ENCODE measurements at regions not wholly inside any gene's neighbourhood (a gene's known extent, or its start where the extent isn't known, plus 50 kb on each side); places are given as distances from the start of the nearest gene placed in this dataset.
A peak's percentile ranks its signal among the peaks of the same experiment; 100 is the strongest.
"Not testable (repeated sequence)": the region's sequence is repeated elsewhere in the genome, so short reads cannot be mapped to it uniquely, and the experiment has no call there.

DNA sequence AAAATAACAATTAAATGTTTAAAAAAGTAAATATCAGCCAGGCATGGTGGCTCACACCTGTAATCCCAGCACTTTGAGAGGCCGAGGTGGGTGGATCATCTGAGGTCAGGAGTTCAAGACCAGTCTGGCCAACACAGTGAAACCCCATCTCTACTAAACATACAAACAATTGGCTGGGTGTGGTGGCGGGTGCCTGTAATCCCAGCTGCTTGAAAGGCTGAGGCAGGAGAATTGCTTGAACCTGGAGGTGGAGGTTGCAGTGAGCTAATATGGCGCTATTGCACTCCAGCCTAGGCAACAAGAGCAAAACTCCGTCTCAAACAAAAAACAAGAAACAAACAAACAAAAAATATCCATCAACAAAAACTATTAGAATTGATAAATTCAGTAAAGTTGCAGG is 77.5 kb downstream of the SNX5 start:
- H3K27ac Mint-ChIP-seq; DNase-seq (ENCODE audit: low spot score in 2 of 2, unreplicated experiment in 2 of 2); H3K4me3 Mint-ChIP-seq; H3K36me3 Mint-ChIP-seq; H3K4me1 Mint-ChIP-seq; H3K27me3 Mint-ChIP-seq (ENCODE audit: low read depth): not testable (repeated sequence)
- peaks cover 37% of the 10 kb centered on the region for H3K9me3 Mint-ChIP-seq

DNA sequence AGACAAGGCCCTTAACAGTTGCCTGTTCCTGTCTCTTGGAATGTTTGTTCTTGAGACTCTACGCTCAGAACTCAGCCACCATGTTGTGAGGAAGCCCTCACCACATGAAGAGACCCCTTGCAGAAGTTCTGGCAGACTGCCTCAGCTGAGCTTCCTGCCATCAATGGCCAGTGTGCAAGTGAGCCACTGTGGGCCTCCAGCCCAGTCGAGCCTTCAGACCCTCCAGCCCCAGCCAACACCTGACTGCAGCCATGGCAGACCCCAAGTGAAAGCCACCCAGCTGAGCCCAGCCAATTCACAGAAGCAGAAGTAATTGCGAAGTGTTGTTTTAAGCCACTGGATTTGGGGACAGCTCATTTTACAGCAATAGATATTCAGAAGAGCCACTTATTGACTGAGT is 78.3 kb downstream of the SNX5 start:
- Mint-ChIP-seq H3K4me3 (no peak overlapping the region), H3K4me1 (peaks cover 9% of the 10 kb centered on the region), H3K9me3 (peaks cover 37% of the 10 kb centered on the region), H3K27ac (no peak overlapping the region), H3K27me3 (ENCODE audit: low read depth) (no peaks in the 10 kb centered on the region), H3K36me3 (peaks cover 6% of the 10 kb centered on the region)
- DNase-seq (ENCODE audit: low spot score in 2 of 2, unreplicated experiment in 2 of 2), result no peak
- TF ChIP-seq CTCF (IDR thresholded peaks at IDR 0.05; ENCODE audit: unreplicated experiment), result no peak

GRCh38 chr20:17889226-17889625 is 79.4 kb downstream of the SNX5 start:
- Mint-ChIP-seq H3K4me1 (peaks cover 15% of the 10 kb centered on the region), H3K27ac (no peak overlapping the region), H3K4me3 (no peak overlapping the region), H3K36me3 (peaks cover 6% of the 10 kb centered on the region), H3K27me3 (ENCODE audit: low read depth) (no peaks in the 10 kb centered on the region), H3K9me3 (peaks cover 37% of the 10 kb centered on the region)
- no peak for DNase-seq (ENCODE audit: low spot score in 2 of 2, unreplicated experiment in 2 of 2)
- no peak for TF ChIP-seq CTCF (IDR thresholded peaks at IDR 0.05; ENCODE audit: unreplicated experiment)

- Mint-ChIP-seq H3K36me3 (peaks cover 6% of the 10 kb centered on the region), H3K4me1 (peaks cover 21% of the 10 kb centered on the region), H3K4me3 (no peak overlapping the region), H3K27ac (no peak overlapping the region), H3K9me3 (peaks cover 37% of the 10 kb centered on the region), H3K27me3 (ENCODE audit: low read depth) (no peaks in the 10 kb centered on the region)
- DNase-seq (ENCODE audit: low spot score in 2 of 2, unreplicated experiment in 2 of 2), result no peak
- no peak for TF ChIP-seq CTCF (IDR thresholded peaks at IDR 0.05; ENCODE audit: unreplicated experiment)
Measured at GRCh38 chr20:17888044-17888443, 80.5 kb downstream of the SNX5 start.

DNA sequence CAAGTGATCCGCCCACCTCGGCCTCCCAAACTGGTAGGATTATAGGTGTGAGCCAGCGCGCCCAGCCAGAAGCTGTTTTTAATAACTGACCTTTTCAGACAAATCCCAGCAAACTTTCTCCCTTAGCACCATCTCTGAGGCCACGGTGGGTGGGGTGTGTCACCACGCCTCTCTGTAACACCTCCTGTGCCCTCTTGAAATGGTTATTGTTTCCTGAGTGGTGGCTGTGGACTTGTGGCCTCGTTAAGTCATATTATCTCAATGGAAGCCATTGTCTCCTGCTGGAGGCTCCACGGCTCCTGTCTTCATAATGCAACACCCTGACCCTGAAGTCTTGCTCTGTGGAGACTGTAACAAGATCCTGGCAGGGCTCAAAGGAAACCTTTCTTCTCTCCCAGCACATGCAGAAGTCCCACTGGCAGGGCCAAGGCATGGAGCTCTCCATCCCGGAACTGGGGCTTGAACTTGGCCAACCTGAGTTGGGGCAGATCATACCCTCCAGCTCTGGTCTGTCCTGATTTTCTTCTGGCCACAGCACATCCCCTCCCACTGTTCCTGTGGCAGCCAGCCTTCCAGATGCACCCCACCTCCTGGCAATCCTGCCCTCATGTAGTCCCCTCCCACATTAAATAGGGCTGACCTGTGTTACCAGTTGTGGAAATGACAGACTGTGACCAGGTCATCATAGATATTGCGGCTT is 81.1 kb downstream of the SNX5 start:
- peaks cover 6% of the 10 kb centered on the region for H3K36me3 Mint-ChIP-seq
- H3K4me3 Mint-ChIP-seq, result no peak overlapping the region
- H3K27ac Mint-ChIP-seq, result no peak overlapping the region
- H3K4me1 Mint-ChIP-seq, result peaks cover 25% of the 10 kb centered on the region
- no peak for TF ChIP-seq CTCF (IDR thresholded peaks at IDR 0.05; ENCODE audit: unreplicated experiment)
- H3K9me3 Mint-ChIP-seq, result peaks cover 32% of the 10 kb centered on the region
- no peaks in the 10 kb centered on the region for H3K27me3 Mint-ChIP-seq (ENCODE audit: low read depth)
- DNase-seq (ENCODE audit: low spot score in 2 of 2, unreplicated experiment in 2 of 2), result no peak

DNA sequence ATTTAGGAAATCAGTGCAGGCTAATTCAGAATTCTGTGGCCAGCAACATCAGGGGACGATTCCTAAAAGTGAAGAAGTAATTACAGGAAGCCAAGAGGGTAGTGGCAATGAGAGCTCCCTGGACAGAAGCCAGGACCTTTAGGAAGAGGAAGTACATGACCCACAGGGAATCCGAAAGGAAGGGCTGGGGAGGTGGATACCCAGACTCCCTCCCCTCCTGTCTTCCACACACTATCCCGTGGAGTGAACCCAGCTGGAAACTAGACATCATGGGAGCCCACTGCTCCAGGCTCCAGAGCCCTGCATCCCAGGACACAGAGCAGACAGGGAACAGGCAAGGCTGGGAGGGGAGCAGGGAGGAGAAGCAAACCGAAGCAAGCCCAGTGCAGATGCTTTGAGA is 83.0 kb downstream of the SNX5 start:
- H3K9me3 Mint-ChIP-seq, result peaks cover 20% of the 10 kb centered on the region
- H3K4me3 Mint-ChIP-seq, result no peak overlapping the region
- H3K4me1 Mint-ChIP-seq, result peaks cover 25% of the 10 kb centered on the region
- no peak for TF ChIP-seq CTCF (IDR thresholded peaks at IDR 0.05; ENCODE audit: unreplicated experiment)
- no peak for DNase-seq (ENCODE audit: low spot score in 2 of 2, unreplicated experiment in 2 of 2)
- peaks cover 6% of the 10 kb centered on the region for H3K36me3 Mint-ChIP-seq
- no peaks in the 10 kb centered on the region for H3K27me3 Mint-ChIP-seq (ENCODE audit: low read depth)
- peak overlapping the region; percentile 57 for H3K27ac Mint-ChIP-seq

Data from mesothelial cell of epicardium (in vitro differentiated cells).